Activated CD8-positive, alpha-beta T cell treated with anti-CD3 and anti-CD28 coated beads, Interleukin-2, amount 10 ng/mL, durations not matched to agents 7 days and 5 days (primary cell): ENCODE measurements at regions not wholly inside any gene's neighbourhood (a gene's known extent, or its start where the extent isn't known, plus 50 kb on each side); places are given as distances from the start of the nearest gene placed in this dataset.

Experiments used
- ATAC-seq: fragments of 150-1000 bp; cut with Tn5 transposase; one replicate; pipeline ENCODE4 v1.10.0; 2021; ENCODE audit warnings: moderate library complexity
- CTCF ChIA-PET: fragments of 350-600 bp; sonication (Branson Sonifier 250); formaldehyde crosslinking; loops from one replicate; lab custom pipeline; 2021; ENCODE audit warnings: antibody characterized with exemption; lab: Charles Lee
- POLR2A ChIA-PET: fragments of 350-600 bp; sonication (Branson Sonifier 250); formaldehyde crosslinking; loops from one replicate; lab custom pipeline; 2021; ENCODE audit warnings: antibody characterized with exemption; lab: Charles Lee
- DNase-seq: peaks from one replicate; pipeline ENCODE4 v3.0.0-alpha.2; 2020
- H3K27ac Mint-ChIP-seq: one replicate; pipeline ENCODE4 v1.8.0; 2021; ENCODE audit warnings: mild to moderate bottlenecking, mixed read lengths
- H3K27me3 Mint-ChIP-seq: one replicate; pipeline ENCODE4 v1.8.0; 2021; ENCODE audit warnings: low read depth, mixed read lengths
- H3K36me3 Mint-ChIP-seq: one replicate; pipeline ENCODE4 v1.8.0; 2021; ENCODE audit warnings: low read depth, mixed read lengths
- H3K4me1 Mint-ChIP-seq: one replicate; pipeline ENCODE4 v1.8.0; 2021; ENCODE audit warnings: low read depth, mixed read lengths
- H3K4me3 Mint-ChIP-seq: one replicate; pipeline ENCODE4 v1.8.0; 2021; ENCODE audit warnings: mild to moderate bottlenecking, mixed read lengths
- H3K9me3 Mint-ChIP-seq: one replicate; pipeline ENCODE4 v1.8.0; 2022; ENCODE audit warnings: mixed read lengths; ENCODE audit not compliant: insufficient read depth

- ATAC-seq, result peak; percentile 51
- H3K27ac Mint-ChIP-seq, result peak overlapping the region; percentile 83
- DNase-seq, result no peak
- H3K4me3 Mint-ChIP-seq, result no peak overlapping the region
- ChIA-PET CTCF (interaction anchor here (1.0 kb wide), 1 partner anchor 11 kb away, joined by 4 read pairs; no protein-coding TSS in a partner anchor), POLR2A (no interaction called here)
- H3K4me1 Mint-ChIP-seq, result peaks cover 42% of the 10 kb centered on the region
- peaks cover 75% of the 10 kb centered on the region for H3K36me3 Mint-ChIP-seq
- H3K9me3 Mint-ChIP-seq, result peaks cover 40% of the 10 kb centered on the region
- no peaks in the 10 kb centered on the region for H3K27me3 Mint-ChIP-seq
Measured at GRCh38 chr9:20197976-20198685, 409.3 kb upstream of the SLC24A2 start.

GRCh38 chr9:20191228-20191840 is 402.5 kb upstream of the SLC24A2 start:
- Mint-ChIP-seq H3K27ac (no peak overlapping the region), H3K36me3 (peaks cover 34% of the 10 kb centered on the region), H3K9me3 (peaks cover 37% of the 10 kb centered on the region), H3K4me3 (no peak overlapping the region), H3K4me1 (no peaks in the 10 kb centered on the region), H3K27me3 (no peaks in the 10 kb centered on the region)
- ATAC-seq, result no peak
- ChIA-PET POLR2A (no interaction called here), CTCF (interaction anchor here (1.0 to 1.1 kb wide), 2 partner anchors 10 to 24 kb away, joined by 3 read pairs; no protein-coding TSS in a partner anchor)
- DNase-seq, result no peak

GRCh38 chr9:20189871-20190270 is 401.0 kb upstream of the SLC24A2 start:
- Mint-ChIP-seq H3K36me3 (peaks cover 26% of the 10 kb centered on the region), H3K4me3 (no peak overlapping the region), H3K27me3 (no peaks in the 10 kb centered on the region), H3K4me1 (no peaks in the 10 kb centered on the region), H3K27ac (no peak overlapping the region), H3K9me3 (peaks cover 28% of the 10 kb centered on the region)
- DNase-seq (no peak), ATAC-seq (no peak)
- POLR2A ChIA-PET, result no interaction called here
- CTCF ChIA-PET, result interaction anchor here (1.2 to 1.5 kb wide), 2 partner anchors 9 to 10 kb away, joined by 3 to 4 read pairs; no protein-coding TSS in a partner anchor

GRCh38 chr9:20188616-20189369 is 400.0 kb upstream of the SLC24A2 start:
- ATAC-seq (no peak), DNase-seq (no peak)
- no peak overlapping the region for H3K27ac Mint-ChIP-seq
- H3K4me1 Mint-ChIP-seq, result no peaks in the 10 kb centered on the region
- H3K36me3 Mint-ChIP-seq, result peaks cover 25% of the 10 kb centered on the region
- POLR2A ChIA-PET, result no interaction called here
- no peak overlapping the region for H3K4me3 Mint-ChIP-seq
- H3K27me3 Mint-ChIP-seq, result no peaks in the 10 kb centered on the region
- H3K9me3 Mint-ChIP-seq, result peaks cover 21% of the 10 kb centered on the region
- CTCF ChIA-PET, result interaction anchor here (0.9 to 1.5 kb wide), 4 partner anchors 8 to 753 kb away, joined by 3 to 4 read pairs (median 3); no protein-coding TSS in a partner anchor

GRCh38 chr9:20187318-20187717 is 398.5 kb upstream of the SLC24A2 start:
- Mint-ChIP-seq H3K27ac (no peak overlapping the region), H3K4me1 (peaks cover under 1% of the 10 kb centered on the region), H3K36me3 (peaks cover 26% of the 10 kb centered on the region), H3K9me3 (peaks cover 11% of the 10 kb centered on the region), H3K4me3 (no peak overlapping the region), H3K27me3 (no peaks in the 10 kb centered on the region)
- ATAC-seq (no peak), DNase-seq (no peak)
- ChIA-PET CTCF (no interaction called here), POLR2A (no interaction called here)

GRCh38 chr9:20186823-20187222 is 398.0 kb upstream of the SLC24A2 start:
- peaks cover 26% of the 10 kb centered on the region for H3K36me3 Mint-ChIP-seq
- no peak for DNase-seq
- no peak for ATAC-seq
- ChIA-PET CTCF (no interaction called here), POLR2A (no interaction called here)
- peaks cover 5% of the 10 kb centered on the region for H3K4me1 Mint-ChIP-seq
- H3K4me3 Mint-ChIP-seq, result no peak overlapping the region
- no peak overlapping the region for H3K27ac Mint-ChIP-seq
- H3K9me3 Mint-ChIP-seq, result peaks cover 9% of the 10 kb centered on the region
- no peaks in the 10 kb centered on the region for H3K27me3 Mint-ChIP-seq

- Mint-ChIP-seq H3K36me3 (peaks cover 27% of the 10 kb centered on the region), H3K9me3 (peaks cover 4% of the 10 kb centered on the region), H3K4me1 (peaks cover 11% of the 10 kb centered on the region), H3K27ac (no peak overlapping the region), H3K4me3 (no peak overlapping the region), H3K27me3 (no peaks in the 10 kb centered on the region)
- ChIA-PET POLR2A (no interaction called here), CTCF (no interaction called here)
- ATAC-seq (no peak), DNase-seq (no peak)
Measured at GRCh38 chr9:20186231-20186630, 397.4 kb upstream of the SLC24A2 start.

- DNase-seq, result no peak
- no peaks in the 10 kb centered on the region for H3K27me3 Mint-ChIP-seq
- H3K4me1 Mint-ChIP-seq, result peaks cover 13% of the 10 kb centered on the region
- no peak overlapping the region for H3K4me3 Mint-ChIP-seq
- H3K9me3 Mint-ChIP-seq, result peaks cover 11% of the 10 kb centered on the region
- ChIA-PET POLR2A (no interaction called here), CTCF (no interaction called here)
- peaks cover 30% of the 10 kb centered on the region for H3K36me3 Mint-ChIP-seq
- no peak overlapping the region for H3K27ac Mint-ChIP-seq
- ATAC-seq, result no peak
Measured at GRCh38 chr9:20184541-20184940, 395.7 kb upstream of the SLC24A2 start.

- Mint-ChIP-seq H3K4me3 (no peak overlapping the region), H3K27me3 (no peaks in the 10 kb centered on the region)
- no peak for DNase-seq
Measured at GRCh38 chr9:20178679-20179078, 389.8 kb upstream of the SLC24A2 start.

GRCh38 chr9:20178197-20178596 is 389.4 kb upstream of the SLC24A2 start:
- H3K9me3 Mint-ChIP-seq, result peaks cover 26% of the 10 kb centered on the region
- ChIA-PET POLR2A (no interaction called here), CTCF (no interaction called here)
- no peak for DNase-seq
- no peak for ATAC-seq
- H3K36me3 Mint-ChIP-seq, result peaks cover 33% of the 10 kb centered on the region
- H3K4me1 Mint-ChIP-seq, result peaks cover 28% of the 10 kb centered on the region
- H3K27me3 Mint-ChIP-seq, result no peaks in the 10 kb centered on the region
- peak overlapping the region; percentile 2 for H3K27ac Mint-ChIP-seq
- H3K4me3 Mint-ChIP-seq, result no peak overlapping the region

More at GRCh38 chr9:20178679-20179078, 389.8 kb upstream of the SLC24A2 start:
- POLR2A ChIA-PET, result no interaction called here
- CTCF ChIA-PET, result no interaction called here
- ATAC-seq, result no peak
- H3K27ac Mint-ChIP-seq, result peak overlapping the region; percentile 2
- peaks cover 22% of the 10 kb centered on the region for H3K9me3 Mint-ChIP-seq
- H3K4me1 Mint-ChIP-seq, result peaks cover 28% of the 10 kb centered on the region
- peaks cover 35% of the 10 kb centered on the region for H3K36me3 Mint-ChIP-seq

GRCh38 chr9:20170122-20170521 is 381.3 kb upstream of the SLC24A2 start:
- CTCF ChIA-PET, result no interaction called here
- H3K36me3 Mint-ChIP-seq, result peaks cover 72% of the 10 kb centered on the region

More at GRCh38 chr9:20170122-20170521, 381.3 kb upstream of the SLC24A2 start:
- peaks cover 80% of the 10 kb centered on the region for H3K9me3 Mint-ChIP-seq
- no peak overlapping the region for H3K4me3 Mint-ChIP-seq
- POLR2A ChIA-PET, result interaction anchor here (0.6 kb wide), 1 partner anchor 1591 kb away, joined by 4 read pairs; no protein-coding TSS in a partner anchor
- DNase-seq, result no peak
- H3K4me1 Mint-ChIP-seq, result peaks cover 4% of the 10 kb centered on the region
- H3K27me3 Mint-ChIP-seq, result no peaks in the 10 kb centered on the region
- H3K27ac Mint-ChIP-seq, result peak overlapping the region; percentile 48
- ATAC-seq, result no peak
